ENCODE measurements at regions not wholly inside any gene's neighbourhood (a gene's known extent, or its start where the extent isn't known, plus 50 kb on each side); places are given as distances from the start of the nearest gene placed in this dataset.

DNA sequence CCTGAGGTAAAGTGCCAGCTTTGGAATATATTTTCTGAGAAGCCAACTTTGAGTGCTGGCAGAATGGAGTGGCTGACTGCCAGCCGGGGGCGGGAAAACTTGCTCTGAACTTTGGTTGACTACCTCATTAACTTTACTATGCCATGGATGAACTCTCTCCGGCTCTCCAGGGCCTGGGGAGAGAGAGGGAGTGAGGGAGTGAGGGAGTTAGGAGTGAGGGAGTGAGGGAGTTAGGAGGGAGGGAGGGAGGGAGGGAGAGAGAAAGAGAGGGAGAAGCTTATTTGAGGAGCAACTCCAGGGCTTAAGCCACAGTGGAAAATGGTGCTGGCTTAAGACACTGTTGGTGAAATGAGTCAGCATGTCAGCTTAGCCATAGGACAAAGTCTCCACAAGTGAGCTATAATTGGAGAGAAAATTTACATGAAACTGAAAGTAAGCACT, 280.9 kb upstream of the RPS6KA3 start:
- TF ChIP-seq POLR2AphosphoS5 (IDR thresholded peaks at IDR 0.05; ENCODE audit: borderline replicate concordance, low read depth, low read length) (no peak), EZH2 (IDR thresholded peaks at IDR 0.05) (no peak), FOXP2 (optimal IDR thresholded peaks at IDR 0.05; ENCODE audit: control extremely low read depth, extremely low read length, insufficient read depth) (no peak)

Data from SK-N-MC (cell line).